IMR-90 (cell line): ENCODE measurements at regions not wholly inside any gene's neighbourhood (a gene's known extent, or its start where the extent isn't known, plus 50 kb on each side); places are given as distances from the start of the nearest gene placed in this dataset.

Experiments
- ATAC-seq: fragments of 200-7000 bp; cut with Tn5 transposase; 2 replicates; pipeline ENCODE4 v1.9.1; 2020; ENCODE audit warnings: low read depth, mild to moderate bottlenecking, moderate library complexity
- BruUV-seq: library from RNA; stranded (reverse); fragments of 400-500 nt; replicated peaks from 2 replicates; lab custom pipeline; 2021; lab: Mats Ljungman, UMichigan
- CTCF ChIA-PET: fragments of 300-600 bp; formaldehyde crosslinking; extraction: SDS; loops from one replicate; lab custom pipeline; 2021; ENCODE audit warnings: antibody characterized with exemption; lab: Yijun Ruan, JAX
- POLR2A ChIA-PET: fragments of 300-600 bp; sonication (Branson Sonifier 250); formaldehyde crosslinking; loops from one replicate; lab custom pipeline; 2022; ENCODE audit warnings: antibody characterized with exemption; ENCODE audit not compliant: unreplicated experiment; lab: Charles Lee
- DNase-seq: peaks from one replicate; pipeline ENCODE4 v3.0.0; 2013
- H2AFZ ChIP-seq: replicated peaks from 2 replicates; pipeline ENCODE3; 2013; ENCODE audit warnings: low read length, mild to moderate bottlenecking; ENCODE audit not compliant: poor library complexity
- H2AK5ac ChIP-seq: 2 replicates; pipeline ENCODE4 v1.6.1; 2013; ENCODE audit warnings: low read depth, low read length, inconsistent platforms
- H2AK9ac ChIP-seq: replicated peaks from 2 replicates; pipeline ENCODE3; 2013; ENCODE audit warnings: mild to moderate bottlenecking, low read depth, low read length, moderate library complexity; ENCODE audit not compliant: poor library complexity
- H2BK120ac ChIP-seq: 2 replicates; pipeline ENCODE4 v1.6.1; 2013; ENCODE audit warnings: low read depth, low read length, inconsistent platforms
- H2BK15ac ChIP-seq: 3 replicates; pipeline ENCODE4 v1.6.1; 2013; ENCODE audit warnings: low read depth, low read length, inconsistent platforms
- H2BK20ac ChIP-seq: 2 replicates; pipeline ENCODE4 v1.6.1; 2013; ENCODE audit warnings: low read depth, mild to moderate bottlenecking, inconsistent platforms, low read length, moderate library complexity
- H2BK5ac ChIP-seq: 2 replicates; pipeline ENCODE4 v1.6.1; 2013; ENCODE audit warnings: mild to moderate bottlenecking, low read depth, low read length, inconsistent platforms; ENCODE audit not compliant: poor library complexity, severe bottlenecking
- H3K14ac ChIP-seq: replicated peaks from 2 replicates; pipeline ENCODE4 v1.6.1; 2013; ENCODE audit warnings: low read depth, low read length, inconsistent platforms
- H3K18ac ChIP-seq: 2 replicates; pipeline ENCODE4 v1.6.1; 2013; ENCODE audit warnings: low read depth, low read length, control low read depth
- H3K23ac ChIP-seq: 2 replicates; pipeline ENCODE4 v1.6.1; 2013; ENCODE audit warnings: low read depth, low read length, inconsistent platforms
- H3K27ac ChIP-seq: 2 replicates; pipeline ENCODE4 v1.5.1; 2013; ENCODE audit warnings: mild to moderate bottlenecking, control low read depth, low read length; ENCODE audit not compliant: insufficient read depth
- H3K27me3 ChIP-seq: 2 replicates; pipeline ENCODE4 v1.6.1; 2013; ENCODE audit warnings: low read length; ENCODE audit not compliant: control insufficient read depth, insufficient read depth
- H3K36me3 ChIP-seq: 2 replicates; pipeline ENCODE4 v1.6.1; 2013; ENCODE audit warnings: low read length, mixed read lengths; ENCODE audit not compliant: control insufficient read depth, insufficient read depth
- H3K4ac ChIP-seq: 2 replicates; pipeline ENCODE4 v1.6.1; 2013; ENCODE audit warnings: low read depth, low read length, inconsistent platforms
- H3K4me1 ChIP-seq: 2 replicates; pipeline ENCODE4 v1.6.1; 2013; ENCODE audit warnings: low read length, mixed read lengths; ENCODE audit not compliant: control insufficient read depth, insufficient read depth
- H3K4me2 ChIP-seq: 2 replicates; pipeline ENCODE4 v1.6.1; 2013; ENCODE audit warnings: low read depth, mild to moderate bottlenecking, control low read depth, low read length, moderate library complexity
- H3K4me3 ChIP-seq: 2 replicates; pipeline ENCODE4 v1.5.1; 2013; ENCODE audit warnings: low read depth, mild to moderate bottlenecking, control low read depth, low read length, moderate library complexity; ENCODE audit not compliant: insufficient read depth
- H3K56ac ChIP-seq: 2 replicates; pipeline ENCODE4 v1.6.1; 2013; ENCODE audit warnings: low read length, inconsistent platforms; ENCODE audit not compliant: insufficient read depth; ENCODE audit errors: extremely low read depth
- H3K79me1 ChIP-seq, 2 experiments: 2 replicates each; pipeline ENCODE4 v1.6.1; 2013; ENCODE audit warnings: low read length in 2 of 2, inconsistent platforms in 1 of 2, low read depth in 1 of 2
- H3K9ac ChIP-seq: 2 replicates; pipeline ENCODE4 v1.6.1; 2013; ENCODE audit warnings: low read depth, low read length, control low read depth
- H3K9me1 ChIP-seq: 2 replicates; pipeline ENCODE4 v1.6.1; 2013; ENCODE audit warnings: low read length, inconsistent platforms; ENCODE audit not compliant: insufficient read depth
- H3K9me3 ChIP-seq: 2 replicates; pipeline ENCODE4 v1.6.1; 2013; ENCODE audit warnings: low read length; ENCODE audit not compliant: control insufficient read depth, insufficient read depth
- H4K20me1 ChIP-seq: 2 replicates; pipeline ENCODE4 v1.6.1; 2013; ENCODE audit warnings: low read length, inconsistent platforms; ENCODE audit not compliant: insufficient read depth
- H4K5ac ChIP-seq: 2 replicates; pipeline ENCODE4 v1.6.1; 2013; ENCODE audit warnings: mild to moderate bottlenecking, low read depth, low read length, control low read depth
- H4K8ac ChIP-seq, 2 experiments: 2 replicates each; pipeline ENCODE4 v1.6.1; 2013; ENCODE audit warnings: low read depth in 2 of 2, low read length in 2 of 2, control low read depth in 1 of 2, inconsistent platforms in 1 of 2
- H4K91ac ChIP-seq: 2 replicates; pipeline ENCODE4 v1.6.1; 2013; ENCODE audit warnings: low read depth, low read length, inconsistent platforms; ENCODE audit not compliant: insufficient read depth
- CTCF ChIP-seq: conservative IDR thresholded peaks from 2 replicates; pipeline ENCODE4 v1.5.1; 2012; ENCODE audit warnings: mild to moderate bottlenecking, low read depth, low read length, improper control_type of control experiment
- ELK1 ChIP-seq: fragments of 150-350 bp; IDR thresholded peaks from 2 replicates; pipeline ENCODE4 v1.6.1; 2016; ENCODE audit warnings: low read depth, mild to moderate bottlenecking, low read length, moderate library complexity, borderline replicate concordance
- FOS ChIP-seq: fragments of 150-350 bp; IDR thresholded peaks from 2 replicates; pipeline ENCODE4 v1.6.1; 2016; ENCODE audit warnings: low read depth, low read length
- MXI1 ChIP-seq: IDR thresholded peaks from 2 replicates; pipeline ENCODE4 v1.6.1; 2012; ENCODE audit warnings: low read depth, mild to moderate bottlenecking, low read length, moderate library complexity, borderline replicate concordance
- POLR2A ChIP-seq: IDR thresholded peaks from 2 replicates; pipeline ENCODE4 v1.6.1; 2012; ENCODE audit warnings: mild to moderate bottlenecking, low read depth, low read length
- RCOR1 ChIP-seq: IDR thresholded peaks from 2 replicates; pipeline ENCODE4 v1.6.1; 2012; ENCODE audit warnings: mild to moderate bottlenecking, low read length, improper control_type of control experiment; ENCODE audit not compliant: insufficient replicate concordance
- SMC3 ChIP-seq: fragments of 150-350 bp; IDR thresholded peaks from 2 replicates; pipeline ENCODE4 v1.6.1; 2016; ENCODE audit warnings: low read depth, mild to moderate bottlenecking, antibody characterized with exemption, low read length, moderate library complexity
- USF2 ChIP-seq: fragments of 150-350 bp; IDR thresholded peaks from 2 replicates; pipeline ENCODE4 v1.6.1; 2017; ENCODE audit warnings: mild to moderate bottlenecking, antibody characterized with exemption, low read length, low read depth
- WGBS, 2 experiments: methylation state at CpG; one replicate each; pipeline versions ENCODE4 v1.1.5 to v1.1.7; 2013; ENCODE audit warnings: missing lambda C conversion rate in 2 of 2; ENCODE audit not compliant: insufficient read length in 1 of 2; ENCODE audit errors: extremely low coverage in 2 of 2; 5-methylcytosine and 5-hydroxymethylcytosine counted together
- dilution Hi-C: fragments of 300-500 bp; cut with HindIII; formaldehyde crosslinking; loops from one replicate; pipeline ENCODE4 v1.14.3; 2018; ENCODE audit warnings: low sequenced_read_pairs; ENCODE audit not compliant: unreplicated experiment
- in situ Hi-C: fragments of 300-500 bp; cut with MboI; formaldehyde crosslinking; loops from 3 replicates; pipeline ENCODE4 v1.14.3; 2019; ENCODE audit warnings: low sequenced_read_pairs, inconsistent platforms, mixed read lengths
- intact Hi-C: fragments of 100-400 bp; cut with micrococcal nuclease; formaldehyde crosslinking; loops from 2 replicates; pipeline ENCODE4 v1.10.0; 2022

GRCh38 chr1:69088571-69088970, 479.2 kb upstream of the LRRC7 start:
- no peak overlapping the region for H3K23ac ChIP-seq
- TF ChIP-seq USF2: no peak
- no peak for TF ChIP-seq MXI1
- no peak for TF ChIP-seq ELK1
- no peak for TF ChIP-seq SMC3
- TF ChIP-seq POLR2A: no peak
- TF ChIP-seq FOS: no peak
- no peak for TF ChIP-seq CTCF
- no peak for TF ChIP-seq RCOR1
- H3K36me3 ChIP-seq: no peaks in the 10 kb centered on the region
- BruUV-seq: no TSS peak
- dilution Hi-C loops (no loop called here), intact Hi-C loops (no loop called here), in situ Hi-C loops (no loop called here)
- H3K79me1 ChIP-seq: no peaks in the 10 kb centered on the region
- no peaks in the 10 kb centered on the region for H3K27me3 ChIP-seq
- no peaks in the 10 kb centered on the region for H3K4me1 ChIP-seq
- no peak overlapping the region for H2AFZ ChIP-seq
- no peak overlapping the region for H3K4ac ChIP-seq
- no peaks in the 10 kb centered on the region for H4K20me1 ChIP-seq
- no peak overlapping the region for H3K18ac ChIP-seq
- H3K4me2 ChIP-seq: no peak overlapping the region
- DNase-seq: no peak
- H3K4me3 ChIP-seq: no peak overlapping the region
- no peak overlapping the region for H3K56ac ChIP-seq
- no peak overlapping the region for H4K8ac ChIP-seq
- no peak overlapping the region for H2AK9ac ChIP-seq
- no peak for ATAC-seq
- H3K14ac ChIP-seq: no peak overlapping the region
- no peak overlapping the region for H2BK120ac ChIP-seq
- no peak overlapping the region for H2BK15ac ChIP-seq
- no peak overlapping the region for H2BK20ac ChIP-seq
- no peak overlapping the region for H4K5ac ChIP-seq
- H2AK5ac ChIP-seq: no peak overlapping the region
- H2BK5ac ChIP-seq: no peak overlapping the region
- POLR2A ChIA-PET: no interaction called here
- H3K9ac ChIP-seq: no peak overlapping the region
- H3K27ac ChIP-seq: no peak overlapping the region
- CTCF ChIA-PET: no interaction called here
- WGBS, 2 experiments: no CpG with 5 or more reads among the region's 1 CpG
- H4K91ac ChIP-seq: no peak overlapping the region
- 0 out of 2 replicates have a peak, but pooled peaks cover 2% of the 10 kb centered on the region for H3K9me3 ChIP-seq
- H3K9me1 ChIP-seq: no peaks in the 10 kb centered on the region
